Transverse colon (tissue), 3 donors: ENCODE measurements at regions not wholly inside any gene's neighbourhood (a gene's known extent, or its start where the extent isn't known, plus 50 kb on each side); places are given as distances from the start of the nearest gene placed in this dataset.

Experiments used
- CTCF ChIP-seq, 5 experiments: fragments of 200-600 bp in 3 of 5; fragments of 450-650 bp in 2 of 5; sonication (generic) in 3 of 5; IDR thresholded peaks; 1 replicate in 2 of 5; 2 replicates in 3 of 5; pipeline ENCODE4 v1.5.1; 2016 to 2017; ENCODE audit warnings: antibody characterized with exemption in 5 of 5, inconsistent platforms in 3 of 5, mild to moderate bottlenecking in 2 of 5, moderate library complexity in 1 of 5
- EP300 ChIP-seq: sonication (generic); formaldehyde crosslinking; IDR thresholded peaks from one replicate; pipeline ENCODE4 v1.6.1; 2017; ENCODE audit warnings: antibody characterized with exemption, low read depth
- POLR2A ChIP-seq: fragments of 450-650 bp; IDR thresholded peaks from one replicate; pipeline ENCODE4 v1.6.1; 2016; ENCODE audit warnings: antibody characterized with exemption, mild to moderate bottlenecking, moderate library complexity

GRCh38 chr10:78714225-78714624, 354.5 kb upstream of the ZMIZ1 start:
- TF ChIP-seq CTCF (IDR thresholded peaks at IDR 0.05) (no peak), POLR2A (no peak), EP300 (no peak)
